WTC11 (cell line): ENCODE measurements at regions not wholly inside any gene's neighbourhood (a gene's known extent, or its start where the extent isn't known, plus 50 kb on each side); places are given as distances from the start of the nearest gene placed in this dataset.
"Not testable (repeated sequence)": the region's sequence is repeated elsewhere in the genome, so short reads cannot be mapped to it uniquely, and the experiment has no call there.

ENCODE experiments used
- ATAC-seq: fragments of 200-7000 bp; cut with Tn5 transposase; 2 replicates; pipeline ENCODE4 v1.10.0; 2021; ENCODE audit warnings: mild to moderate bottlenecking, moderate library complexity
- CTCF ChIA-PET: fragments of 300-600 bp; sonication (Branson Sonifier 250); formaldehyde crosslinking; loops from one replicate; lab custom pipeline; 2021; ENCODE audit warnings: antibody characterized with exemption; lab: Charles Lee
- POLR2A ChIA-PET: fragments of 350-600 bp; sonication (Branson Sonifier 250); formaldehyde crosslinking; loops from one replicate; lab custom pipeline; 2021; ENCODE audit warnings: antibody characterized with exemption; lab: Charles Lee
- DNase-seq: peaks from one replicate; pipeline ENCODE4 v3.0.0; 2021; ENCODE audit warnings: low spot score
- H3K27ac Mint-ChIP-seq: 2 replicates; pipeline ENCODE4 v1.8.0; 2021; ENCODE audit warnings: mixed read lengths
- H3K27me3 Mint-ChIP-seq: 2 replicates; pipeline ENCODE4 v1.8.0; 2021; ENCODE audit warnings: low read depth, mild to moderate bottlenecking, moderate library complexity, mixed read lengths
- H3K36me3 Mint-ChIP-seq: 2 replicates; pipeline ENCODE4 v1.8.0; 2021; ENCODE audit warnings: mixed read lengths
- H3K4me1 Mint-ChIP-seq: 2 replicates; pipeline ENCODE4 v1.8.0; 2022; ENCODE audit warnings: mixed read lengths
- H3K4me3 Mint-ChIP-seq: 2 replicates; pipeline ENCODE4 v1.8.0; 2021; ENCODE audit warnings: mild to moderate bottlenecking, moderate library complexity, mixed read lengths
- H3K9me3 Mint-ChIP-seq: 2 replicates; pipeline ENCODE4 v1.8.0; 2021; ENCODE audit warnings: mixed read lengths
- AFF4 ChIP-seq: sonication (generic); formaldehyde crosslinking; IDR thresholded peaks from 2 replicates; pipeline ENCODE4 v1.8.1; 2023; ENCODE audit warnings: mild to moderate bottlenecking, missing genetic modification reagents, borderline replicate concordance
- ATF1 ChIP-seq: sonication (generic); formaldehyde crosslinking; IDR thresholded peaks from 2 replicates; pipeline ENCODE4 v1.8.1; 2023; ENCODE audit warnings: mild to moderate bottlenecking, moderate library complexity, missing genetic modification reagents
- ATF3 ChIP-seq: sonication (generic); formaldehyde crosslinking; conservative IDR thresholded peaks from 2 replicates; pipeline ENCODE4 v1.8.1; 2022; ENCODE audit warnings: mild to moderate bottlenecking, missing genetic modification reagents
- FOXJ3 ChIP-seq: sonication (generic); formaldehyde crosslinking; IDR thresholded peaks from 2 replicates; pipeline ENCODE4 v1.9.0; 2021; ENCODE audit warnings: missing genetic modification reagents, mild to moderate bottlenecking, borderline replicate concordance
- JAZF1 ChIP-seq: fragments of 250-450 bp; sonication (Bioruptor Pico); IDR thresholded peaks from 2 replicates; pipeline ENCODE4 v1.9.0; 2021; ENCODE audit warnings: moderate library complexity, mild to moderate bottlenecking, inconsistent platforms
- JUN ChIP-seq: sonication (generic); formaldehyde crosslinking; IDR thresholded peaks from 2 replicates; pipeline ENCODE4 v1.8.0; 2023; ENCODE audit warnings: mild to moderate bottlenecking, missing genetic modification reagents
- NR3C1 ChIP-seq: sonication (generic); formaldehyde crosslinking; conservative IDR thresholded peaks from 2 replicates; pipeline ENCODE4 v1.8.1; 2023; ENCODE audit warnings: low read depth, mild to moderate bottlenecking, missing genetic modification reagents
- OVOL2 ChIP-seq: fragments of 250-450 bp; sonication (Bioruptor Pico); IDR thresholded peaks from 2 replicates; pipeline ENCODE4 v1.9.0; 2021; ENCODE audit warnings: mild to moderate bottlenecking, borderline replicate concordance
- RELA ChIP-seq: sonication (generic); formaldehyde crosslinking; IDR thresholded peaks from 2 replicates; pipeline ENCODE4 v1.8.1; 2022; ENCODE audit warnings: missing genetic modification reagents, mild to moderate bottlenecking, borderline replicate concordance
- SMAD3 ChIP-seq: sonication (generic); formaldehyde crosslinking; IDR thresholded peaks from 2 replicates; pipeline ENCODE4 v1.8.0; 2022; ENCODE audit warnings: missing genetic modification reagents, mild to moderate bottlenecking, borderline replicate concordance
- SP1 ChIP-seq: sonication (generic); formaldehyde crosslinking; conservative IDR thresholded peaks from 2 replicates; pipeline ENCODE4 v1.8.1; 2022; ENCODE audit warnings: missing genetic modification reagents
- TEAD1 ChIP-seq: sonication (generic); formaldehyde crosslinking; IDR thresholded peaks from 2 replicates; pipeline ENCODE4 v1.8.0; 2022; ENCODE audit warnings: mild to moderate bottlenecking, missing genetic modification reagents
- TEAD4 ChIP-seq: sonication (generic); formaldehyde crosslinking; IDR thresholded peaks from 2 replicates; pipeline ENCODE4 v1.8.0; 2022; ENCODE audit warnings: mild to moderate bottlenecking, missing genetic modification reagents
- ZBTB21 ChIP-seq: sonication (generic); formaldehyde crosslinking; IDR thresholded peaks from 2 replicates; pipeline ENCODE4 v1.8.1; 2023; ENCODE audit warnings: mild to moderate bottlenecking, missing genetic modification reagents, borderline replicate concordance
- ZNF121 ChIP-seq: sonication (generic); formaldehyde crosslinking; IDR thresholded peaks from 2 replicates; pipeline ENCODE4 v1.8.0; 2023; ENCODE audit warnings: missing genetic modification reagents
- ZNF396 ChIP-seq: fragments of 250-450 bp; sonication (Bioruptor Pico); IDR thresholded peaks from 2 replicates; pipeline ENCODE4 v1.8.0; 2021; ENCODE audit warnings: mild to moderate bottlenecking, moderate library complexity, borderline replicate concordance
- ZNF512 ChIP-seq: sonication (generic); formaldehyde crosslinking; IDR thresholded peaks from 2 replicates; pipeline ENCODE4 v1.8.1; 2022; ENCODE audit warnings: missing genetic modification reagents, borderline replicate concordance
- TF ChIP-seq, protein P1 (sequence below): sonication (generic); formaldehyde crosslinking; IDR thresholded peaks from 2 replicates; pipeline ENCODE4 v1.8.0; 2022; ENCODE audit warnings: mild to moderate bottlenecking, missing genetic modification reagents
- TF ChIP-seq, protein P2 (sequence below): sonication (generic); formaldehyde crosslinking; IDR thresholded peaks from 2 replicates; pipeline ENCODE4 v1.8.0; 2022; ENCODE audit warnings: missing genetic modification reagents
- TF ChIP-seq, protein P3 (sequence below): sonication (generic); formaldehyde crosslinking; IDR thresholded peaks from 2 replicates; pipeline ENCODE4 v1.8.0; 2022; ENCODE audit warnings: mild to moderate bottlenecking, missing genetic modification reagents

- ChIA-PET CTCF (no interaction called here), POLR2A (no interaction called here)
- Mint-ChIP-seq H3K4me3 (no peak overlapping the region), H3K27me3 (no peaks in the 10 kb centered on the region; the same call in 1 of the 2 replicates), H3K4me1 (no peaks in the 10 kb centered on the region), H3K27ac (no peak overlapping the region), H3K36me3 (no peaks in the 10 kb centered on the region), H3K9me3 (peaks cover 7% of the 10 kb centered on the region; the same call in 1 of the 2 replicates)
- ATAC-seq: no peak
- TF ChIP-seq, protein P1, sequence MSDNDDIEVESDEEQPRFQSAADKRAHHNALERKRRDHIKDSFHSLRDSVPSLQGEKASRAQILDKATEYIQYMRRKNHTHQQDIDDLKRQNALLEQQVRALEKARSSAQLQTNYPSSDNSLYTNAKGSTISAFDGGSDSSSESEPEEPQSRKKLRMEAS (CRISPR knock-in tag): no peak
- TF ChIP-seq NR3C1 (CRISPR knock-in tag) (no peak), SP1 (no peak), TEAD4 (CRISPR knock-in tag) (no peak), FOXJ3 (CRISPR knock-in tag) (no peak), OVOL2 (no peak), JAZF1 (no peak), JUN (no peak), ZNF121 (CRISPR knock-in tag) (no peak), TEAD1 (no peak), ZNF512 (CRISPR knock-in tag) (no peak), ATF1 (CRISPR knock-in tag) (no peak), AFF4 (no peak), ZNF396 (CRISPR knock-in tag) (no peak), ATF3 (CRISPR knock-in tag) (no peak)
- DNase-seq: no peak
These were observed 661.8 kb upstream of the DEFB115 start for GRCh38 chr20:30595698-30596097.

DNA sequence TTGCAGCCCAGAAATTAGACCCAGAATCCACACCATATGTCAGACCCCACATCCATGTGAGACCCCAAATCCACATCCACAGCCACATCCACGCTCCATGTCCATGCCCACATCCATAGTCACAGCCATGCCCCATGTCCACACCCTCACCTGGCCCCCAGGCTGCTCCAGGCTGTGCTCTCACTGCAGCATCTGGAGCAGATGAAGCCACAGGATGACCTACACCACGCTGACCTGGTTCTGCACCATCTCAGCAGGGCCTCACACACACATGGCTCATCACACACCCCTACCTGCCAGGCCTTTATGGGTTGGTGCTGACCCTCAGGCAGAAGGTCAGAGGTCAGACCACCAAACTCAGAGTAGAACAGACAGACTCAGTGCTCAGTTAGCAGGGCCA is 660.0 kb upstream of the DEFB115 start:
- ATAC-seq, POLR2A ChIA-PET, H3K9me3 Mint-ChIP-seq, H3K4me3 Mint-ChIP-seq, H3K36me3 Mint-ChIP-seq, H3K27ac Mint-ChIP-seq, H3K4me1 Mint-ChIP-seq, CTCF ChIA-PET, H3K27me3 Mint-ChIP-seq, DNase-seq: not testable (repeated sequence)

- H3K9me3 Mint-ChIP-seq: peaks cover 6% of the 10 kb centered on the region
- no peak overlapping the region for H3K4me3 Mint-ChIP-seq
- no peak for ATAC-seq
- DNase-seq: no peak
- CTCF ChIA-PET: no interaction called here
- POLR2A ChIA-PET: no interaction called here
- H3K36me3 Mint-ChIP-seq: no peaks in the 10 kb centered on the region; the same call in 1 of the 2 replicates
- no peak overlapping the region for H3K27ac Mint-ChIP-seq
- H3K27me3 Mint-ChIP-seq: no peaks in the 10 kb centered on the region; the same call in 1 of the 2 replicates
- H3K4me1 Mint-ChIP-seq: no peaks in the 10 kb centered on the region
- TF ChIP-seq, protein P2, sequence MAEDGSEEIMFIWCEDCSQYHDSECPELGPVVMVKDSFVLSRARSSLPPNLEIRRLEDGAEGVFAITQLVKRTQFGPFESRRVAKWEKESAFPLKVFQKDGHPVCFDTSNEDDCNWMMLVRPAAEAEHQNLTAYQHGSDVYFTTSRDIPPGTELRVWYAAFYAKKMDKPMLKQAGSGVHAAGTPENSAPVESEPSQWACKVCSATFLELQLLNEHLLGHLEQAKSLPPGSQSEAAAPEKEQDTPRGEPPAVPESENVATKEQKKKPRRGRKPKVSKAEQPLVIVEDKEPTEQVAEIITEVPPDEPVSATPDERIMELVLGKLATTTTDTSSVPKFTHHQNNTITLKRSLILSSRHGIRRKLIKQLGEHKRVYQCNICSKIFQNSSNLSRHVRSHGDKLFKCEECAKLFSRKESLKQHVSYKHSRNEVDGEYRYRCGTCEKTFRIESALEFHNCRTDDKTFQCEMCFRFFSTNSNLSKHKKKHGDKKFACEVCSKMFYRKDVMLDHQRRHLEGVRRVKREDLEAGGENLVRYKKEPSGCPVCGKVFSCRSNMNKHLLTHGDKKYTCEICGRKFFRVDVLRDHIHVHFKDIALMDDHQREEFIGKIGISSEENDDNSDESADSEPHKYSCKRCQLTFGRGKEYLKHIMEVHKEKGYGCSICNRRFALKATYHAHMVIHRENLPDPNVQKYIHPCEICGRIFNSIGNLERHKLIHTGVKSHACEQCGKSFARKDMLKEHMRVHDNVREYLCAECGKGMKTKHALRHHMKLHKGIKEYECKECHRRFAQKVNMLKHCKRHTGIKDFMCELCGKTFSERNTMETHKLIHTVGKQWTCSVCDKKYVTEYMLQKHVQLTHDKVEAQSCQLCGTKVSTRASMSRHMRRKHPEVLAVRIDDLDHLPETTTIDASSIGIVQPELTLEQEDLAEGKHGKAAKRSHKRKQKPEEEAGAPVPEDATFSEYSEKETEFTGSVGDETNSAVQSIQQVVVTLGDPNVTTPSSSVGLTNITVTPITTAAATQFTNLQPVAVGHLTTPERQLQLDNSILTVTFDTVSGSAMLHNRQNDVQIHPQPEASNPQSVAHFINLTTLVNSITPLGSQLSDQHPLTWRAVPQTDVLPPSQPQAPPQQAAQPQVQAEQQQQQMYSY (CRISPR knock-in tag): no peak
- TF ChIP-seq RELA (CRISPR knock-in tag) (no peak), SMAD3 (CRISPR knock-in tag) (no peak), TEAD1 (no peak), SP1 (no peak), ZBTB21 (CRISPR knock-in tag) (no peak)
- TF ChIP-seq, protein P3, sequence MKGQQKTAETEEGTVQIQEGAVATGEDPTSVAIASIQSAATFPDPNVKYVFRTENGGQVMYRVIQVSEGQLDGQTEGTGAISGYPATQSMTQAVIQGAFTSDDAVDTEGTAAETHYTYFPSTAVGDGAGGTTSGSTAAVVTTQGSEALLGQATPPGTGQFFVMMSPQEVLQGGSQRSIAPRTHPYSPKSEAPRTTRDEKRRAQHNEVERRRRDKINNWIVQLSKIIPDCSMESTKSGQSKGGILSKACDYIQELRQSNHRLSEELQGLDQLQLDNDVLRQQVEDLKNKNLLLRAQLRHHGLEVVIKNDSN (CRISPR knock-in tag): no peak
These were observed 658.8 kb upstream of the DEFB115 start for GRCh38 chr20:30598460-30599230.
